Activated T-helper 17 cell treated with anti-CD3 and anti-CD28 coated beads, Interleukin-2, amount 50 U/mL, for 72 hours (primary cell): ENCODE measurements at regions not wholly inside any gene's neighbourhood (a gene's known extent, or its start where the extent isn't known, plus 50 kb on each side); places are given as distances from the start of the nearest gene placed in this dataset.
"Not testable (repeated sequence)": the region's sequence is repeated elsewhere in the genome, so short reads cannot be mapped to it uniquely, and the experiment has no call there.

Source experiments
- ATAC-seq: fragments of 150-1000 bp; cut with Tn5 transposase; replicated peaks from 2 replicates; pipeline ENCODE4 v1.10.0; 2021; ENCODE audit warnings: mild to moderate bottlenecking, moderate library complexity
- H3K27ac Mint-ChIP-seq: one replicate; pipeline ENCODE4 v1.8.0; 2022; ENCODE audit warnings: mixed read lengths
- H3K27me3 Mint-ChIP-seq: one replicate; pipeline ENCODE4 v1.8.0; 2022; ENCODE audit warnings: mixed read lengths
- H3K36me3 Mint-ChIP-seq: one replicate; pipeline ENCODE4 v1.8.0; 2022; ENCODE audit warnings: low read depth, mild to moderate bottlenecking, mixed read lengths
- H3K4me1 Mint-ChIP-seq: one replicate; pipeline ENCODE4 v1.8.0; 2022; ENCODE audit warnings: mixed read lengths
- H3K4me3 Mint-ChIP-seq: one replicate; pipeline ENCODE4 v1.8.0; 2022; ENCODE audit warnings: mild to moderate bottlenecking, mixed read lengths
- H3K9me3 Mint-ChIP-seq: one replicate; pipeline ENCODE4 v1.8.0; 2022; ENCODE audit warnings: mixed read lengths

DNA sequence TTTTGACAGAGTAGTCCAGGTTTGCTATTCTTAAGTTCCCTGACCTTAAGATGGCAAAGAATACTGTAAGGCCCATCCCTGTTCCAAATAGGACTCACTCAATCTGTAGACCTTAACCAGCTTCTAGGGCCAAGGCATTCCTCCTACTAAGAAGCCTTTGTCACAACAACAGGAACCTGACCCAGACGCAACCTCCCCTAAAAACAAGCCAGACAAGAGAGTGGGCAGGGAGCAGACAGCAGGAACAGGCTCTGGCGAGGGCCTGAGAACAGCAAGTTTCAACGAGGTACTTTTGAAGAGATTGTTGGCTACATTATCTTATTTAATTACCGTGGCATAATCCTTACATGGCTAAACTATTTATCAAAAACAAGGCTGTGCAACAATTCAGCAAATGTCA lies 58.1 kb upstream of the NBPF11 start:
- not testable (repeated sequence) for ATAC-seq, H3K9me3 Mint-ChIP-seq, H3K36me3 Mint-ChIP-seq, H3K4me3 Mint-ChIP-seq, H3K4me1 Mint-ChIP-seq, H3K27me3 Mint-ChIP-seq, H3K27ac Mint-ChIP-seq

- not testable (repeated sequence) for H3K27ac Mint-ChIP-seq, H3K36me3 Mint-ChIP-seq, ATAC-seq, H3K4me1 Mint-ChIP-seq, H3K4me3 Mint-ChIP-seq, H3K9me3 Mint-ChIP-seq, H3K27me3 Mint-ChIP-seq
These were observed 49.9 kb upstream of the NBPF11 start for GRCh38 chr1:148202013-148202412.
